Stimulated activated CD4-positive, alpha-beta T cell treated with anti-CD3 and anti-CD28 coated beads, Interleukin-2, amount 100 ng/mL, for 48 hours (primary cell): ENCODE measurements at regions not wholly inside any gene's neighbourhood (a gene's known extent, or its start where the extent isn't known, plus 50 kb on each side); places are given as distances from the start of the nearest gene placed in this dataset.
"Not testable (repeated sequence)": the region's sequence is repeated elsewhere in the genome, so short reads cannot be mapped to it uniquely, and the experiment has no call there.

Experiments used
- DNase-seq, 2 donors: peaks; one replicate each; pipeline ENCODE4 v3.0.0-alpha.2; 2020

GRCh38 chr1:29624320-29625083 is 388.2 kb downstream of the PTPRU start:
- DNase-seq: no peak

GRCh38 chr1:29623501-29623900 is 387.2 kb downstream of the PTPRU start:
- no peak for DNase-seq

DNA sequence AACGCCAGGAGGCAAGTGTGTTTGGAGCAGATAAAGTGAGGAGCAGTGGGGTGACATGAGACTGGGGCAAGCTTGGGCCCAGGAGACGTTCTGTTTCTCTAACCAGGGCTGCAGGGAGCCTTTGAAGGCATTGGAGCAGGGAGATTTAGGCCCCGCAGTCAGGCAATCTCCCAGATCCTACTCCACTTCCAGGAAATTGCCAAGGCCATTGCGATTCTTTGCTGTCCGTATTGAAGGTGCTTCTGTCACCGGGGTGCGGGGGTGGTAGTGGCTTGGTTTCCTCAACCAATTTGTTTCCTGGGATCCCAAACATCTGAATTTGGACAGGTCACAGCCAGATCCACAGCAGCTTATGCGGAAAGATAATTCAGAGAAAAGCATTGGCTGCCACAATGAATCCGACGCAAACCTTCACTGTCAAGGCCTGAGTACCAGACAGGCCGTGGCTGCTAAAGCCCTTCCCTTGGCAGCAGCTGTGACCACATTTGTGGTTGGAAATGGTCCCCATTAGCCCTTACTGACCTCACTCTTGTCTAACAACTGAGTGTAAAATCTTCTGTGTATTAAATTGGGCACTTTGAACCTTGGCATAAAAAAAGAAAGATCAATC is 385.6 kb downstream of the PTPRU start:
- DNase-seq: no peak

DNA sequence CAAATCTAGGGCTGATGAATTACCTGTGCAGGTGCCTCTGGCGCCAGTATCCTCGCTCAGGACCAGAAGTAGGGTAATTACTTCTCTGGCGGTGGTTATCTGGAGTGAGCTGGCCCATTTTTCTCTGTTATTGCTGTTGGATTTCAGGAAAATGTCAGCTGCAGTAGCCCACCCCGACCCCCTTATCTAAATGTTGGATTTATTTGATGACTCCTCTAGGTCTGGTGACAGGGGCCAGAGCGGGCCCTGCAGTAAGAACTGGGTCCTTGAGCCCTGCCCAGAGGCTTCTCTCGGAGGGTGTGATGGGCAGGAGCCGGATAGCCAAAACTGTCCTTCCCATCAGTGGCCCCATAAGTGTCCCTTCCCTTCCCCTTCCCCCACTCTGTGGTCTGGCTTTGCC is 384.3 kb downstream of the PTPRU start:
- no peak for DNase-seq

GRCh38 chr1:29607236-29607635 is 370.9 kb downstream of the PTPRU start:
- no peak for DNase-seq

GRCh38 chr1:29604796-29605195 is 368.5 kb downstream of the PTPRU start:
- DNase-seq: not testable (repeated sequence)

DNA sequence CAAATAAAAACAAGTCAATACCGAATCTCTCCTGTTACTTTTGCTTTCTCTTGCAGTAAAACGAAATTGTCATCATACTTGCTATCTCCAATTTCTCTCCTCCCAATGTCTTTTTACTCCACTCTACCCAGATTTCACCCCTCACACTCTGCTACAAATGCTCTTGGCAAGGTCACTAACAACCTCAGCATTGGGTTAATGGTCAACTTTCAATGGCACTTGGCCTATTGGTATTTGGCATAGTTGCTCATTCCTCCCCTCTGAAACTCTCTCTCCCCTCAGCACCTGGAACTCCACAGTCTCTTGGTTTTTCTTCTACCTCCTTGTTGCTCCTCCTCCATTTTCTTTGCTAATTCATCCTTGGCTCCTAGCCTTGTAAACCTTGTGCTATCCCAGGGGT is 367.3 kb downstream of the PTPRU start:
- DNase-seq: no peak

GRCh38 chr1:29602203-29602602 is 365.9 kb downstream of the PTPRU start:
- DNase-seq: no peak

GRCh38 chr1:29601021-29601420 is 364.7 kb downstream of the PTPRU start:
- DNase-seq: no peak

GRCh38 chr1:29599826-29600225 is 363.5 kb downstream of the PTPRU start:
- no peak for DNase-seq

- no peak for DNase-seq
Observed at GRCh38 chr1:29599071-29599470, 362.7 kb downstream of the PTPRU start.

- DNase-seq: no peak
Observed at GRCh38 chr1:29597861-29598260, 361.5 kb downstream of the PTPRU start.

DNA sequence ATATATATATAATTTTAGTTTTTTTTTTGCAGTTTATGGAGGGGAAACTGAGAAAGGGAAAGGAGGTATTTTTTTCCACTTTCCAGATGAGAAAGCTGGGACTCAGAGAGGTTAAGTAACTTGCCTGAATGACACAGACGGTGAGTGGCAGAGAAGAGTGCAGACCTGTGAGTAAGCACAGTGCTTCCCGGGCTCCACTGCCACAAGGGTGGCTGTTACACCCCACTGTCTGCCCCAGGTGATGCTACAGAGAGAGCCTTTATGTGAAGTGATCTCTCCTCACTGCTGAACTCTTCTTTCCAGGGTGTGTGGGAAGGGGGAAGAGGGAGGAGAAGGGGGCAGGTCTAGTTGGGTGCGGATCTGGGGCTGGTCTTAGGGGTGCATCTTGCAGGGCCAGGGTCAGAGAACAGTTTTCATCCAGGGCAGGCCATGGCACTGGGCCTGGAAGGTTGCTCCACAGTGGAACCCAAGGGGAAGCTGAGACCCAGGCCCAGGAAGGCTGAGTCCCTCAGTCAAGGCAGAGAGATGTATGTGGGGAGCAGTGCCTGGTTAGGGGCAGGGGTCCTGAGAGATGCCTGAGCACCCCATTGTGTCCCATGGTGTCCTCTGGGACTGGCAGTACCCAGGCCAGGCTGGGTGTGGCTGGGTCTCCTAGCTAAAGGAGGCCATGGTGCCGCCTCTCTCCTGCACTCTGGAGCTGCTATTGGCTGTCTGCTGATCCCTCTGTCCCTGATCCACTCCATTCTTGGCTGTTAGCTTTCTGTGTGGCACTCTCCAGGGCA is 357.5 kb downstream of the PTPRU start:
- no peak for DNase-seq

DNA sequence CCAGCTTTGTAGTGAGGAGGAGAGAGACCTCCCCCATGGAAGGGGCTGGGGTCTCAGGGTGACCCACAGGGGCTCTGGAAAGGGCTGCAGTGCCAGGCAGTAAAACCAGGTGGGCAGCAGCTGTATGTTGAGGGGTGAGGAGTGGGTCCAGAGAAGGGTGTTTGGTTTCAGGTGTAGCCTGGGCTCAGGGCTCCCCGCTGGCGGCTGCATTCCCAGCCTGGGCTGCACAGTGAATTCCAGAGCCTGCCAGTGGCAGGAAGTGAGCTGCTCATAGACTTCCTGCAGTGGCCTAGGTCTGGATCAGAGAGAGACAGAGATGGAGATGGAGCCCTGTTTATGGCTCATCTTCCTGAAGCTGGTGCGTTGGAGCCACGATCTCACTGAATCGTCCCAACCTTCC is 356.4 kb downstream of the PTPRU start:
- DNase-seq: no peak

GRCh38 chr1:29592261-29592615 is 355.9 kb downstream of the PTPRU start:
- DNase-seq: no peak

DNA sequence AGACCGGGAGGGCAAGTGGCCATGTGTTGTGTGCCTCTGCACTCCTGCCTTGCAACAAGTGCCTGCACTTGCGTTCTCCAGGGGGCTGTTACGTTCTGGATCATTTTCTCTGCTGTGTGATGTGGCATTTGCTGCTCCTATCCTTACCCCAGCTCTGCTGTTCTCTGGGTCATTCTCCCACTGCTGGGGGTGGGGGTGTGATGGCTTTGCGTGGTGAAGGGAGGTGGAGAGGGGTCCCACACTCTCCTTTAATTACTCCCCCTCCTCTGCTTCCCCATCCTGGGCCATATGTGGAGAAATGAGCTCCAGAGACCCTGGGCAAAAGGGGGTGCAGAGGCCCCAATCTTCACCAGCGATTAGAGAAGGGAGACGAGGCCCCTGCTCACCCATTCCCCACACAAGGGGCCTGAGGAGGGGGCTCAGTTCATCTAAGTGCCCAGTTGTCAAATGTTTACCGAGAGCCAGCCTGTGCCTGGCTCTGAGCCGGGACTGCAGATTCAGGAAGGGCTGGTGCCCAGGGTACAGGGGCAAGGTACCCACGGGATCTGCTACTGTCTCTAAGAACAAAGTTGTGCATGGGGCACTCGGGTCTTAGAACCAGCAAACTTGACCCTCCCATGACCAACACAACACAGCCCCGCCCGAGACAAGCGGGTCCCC is 355.4 kb downstream of the PTPRU start:
- DNase-seq: no peak

DNA sequence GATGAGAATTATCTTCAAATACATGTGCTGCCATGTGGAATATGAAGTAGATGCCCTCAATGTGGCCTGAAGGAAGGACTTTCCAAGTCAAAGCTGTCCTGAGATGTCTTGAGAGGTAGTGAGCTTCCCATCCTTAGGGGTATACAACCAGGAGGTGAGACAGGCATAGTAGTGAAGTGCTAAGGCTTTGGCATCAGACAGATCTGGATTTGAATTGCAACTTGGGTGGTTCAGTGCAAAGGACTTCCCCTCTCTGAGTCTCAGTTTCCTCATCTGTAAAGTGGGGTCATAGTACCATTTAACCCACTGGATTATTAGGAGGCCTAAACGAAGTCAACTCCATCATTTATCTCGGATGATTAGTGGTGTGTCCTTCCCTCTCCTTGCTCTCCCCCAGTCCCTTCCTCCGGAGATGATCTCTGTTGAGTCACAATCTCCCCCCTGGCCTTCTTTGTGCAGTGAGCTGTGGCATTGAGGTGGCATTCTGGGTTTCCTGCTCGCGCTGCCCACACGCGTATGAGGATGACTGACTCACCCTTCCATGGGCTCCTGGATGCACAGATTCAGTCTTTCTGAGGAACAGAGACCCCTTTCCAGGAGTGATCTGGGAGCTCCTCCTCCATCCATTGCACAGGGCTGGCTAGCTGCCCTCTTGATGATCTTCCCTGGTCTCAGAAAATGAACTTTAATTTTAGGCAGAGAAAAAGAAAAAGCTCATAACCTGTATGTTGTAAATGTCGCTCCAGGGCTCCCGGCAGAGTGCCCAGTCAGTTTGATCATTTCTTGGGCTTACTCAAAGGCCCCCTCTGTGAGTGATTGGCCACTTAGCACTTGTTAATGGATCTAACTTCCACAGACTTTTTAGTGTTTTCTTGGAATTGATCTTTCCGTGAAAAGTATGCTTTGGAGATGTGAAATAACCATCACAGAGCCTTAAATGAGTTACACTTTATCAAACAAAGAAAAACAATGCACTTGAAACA is 354.6 kb downstream of the PTPRU start:
- no peak for DNase-seq

DNA sequence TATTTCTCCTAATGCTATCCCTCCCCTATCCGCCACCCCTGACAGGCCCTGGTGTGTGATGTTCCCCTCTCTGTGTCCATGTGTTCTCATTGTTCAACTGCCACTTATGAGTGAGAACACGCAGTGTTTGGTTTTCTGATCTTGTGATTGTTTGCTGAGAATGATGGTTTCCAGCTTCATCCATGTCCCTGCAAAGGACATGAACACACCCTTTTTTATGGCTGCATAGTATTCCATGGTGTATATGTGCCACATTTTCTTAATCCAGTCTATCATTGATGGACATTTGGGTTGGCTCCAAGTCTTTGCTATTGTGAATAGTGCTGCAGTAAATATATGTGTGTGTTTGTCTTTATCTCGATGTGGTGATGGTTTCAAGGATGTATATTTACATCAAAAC is 353.4 kb downstream of the PTPRU start:
- not testable (repeated sequence) for DNase-seq

DNA sequence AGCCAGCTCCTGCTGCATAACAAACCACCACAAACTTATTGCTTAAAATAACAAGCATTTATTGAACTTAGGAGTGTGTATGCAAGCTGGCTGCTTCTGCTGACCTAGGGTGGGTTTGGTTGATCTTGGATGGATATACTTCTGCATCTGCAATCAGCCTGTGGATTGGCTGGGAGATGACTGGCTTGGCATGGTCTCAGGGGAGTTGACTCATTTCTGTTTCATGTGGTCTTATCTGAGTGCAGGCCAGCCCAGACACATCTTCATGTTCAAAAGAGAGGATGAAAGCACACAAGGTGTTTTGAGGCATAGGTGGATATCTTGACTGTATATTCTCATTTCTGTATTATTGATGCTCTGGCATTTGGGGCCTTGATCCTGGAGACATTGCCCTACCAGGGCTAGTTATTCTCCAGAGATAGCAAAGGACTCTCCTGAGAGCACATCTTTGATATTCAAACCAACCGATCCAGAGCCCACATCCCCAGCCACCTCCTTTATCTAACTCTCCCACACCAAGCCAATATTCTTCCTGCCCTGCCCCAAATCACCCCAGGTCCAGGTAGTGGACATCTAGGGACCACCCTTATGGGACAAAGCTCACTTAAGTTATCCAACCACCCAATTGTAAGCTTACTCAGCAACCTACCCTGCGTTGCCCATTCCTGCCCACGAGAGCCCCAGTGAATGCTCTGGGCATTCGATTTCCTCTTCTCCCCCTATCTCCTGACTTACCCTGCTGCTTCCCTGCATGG is 350.8 kb downstream of the PTPRU start:
- DNase-seq: no peak

GRCh38 chr1:29586215-29586614 is 349.9 kb downstream of the PTPRU start:
- no peak for DNase-seq

- no peak for DNase-seq
Observed at GRCh38 chr1:29585656-29586055, 349.3 kb downstream of the PTPRU start.

GRCh38 chr1:29585201-29585600 is 348.9 kb downstream of the PTPRU start:
- DNase-seq: no peak
